Liver (tissue), 8 donors: ENCODE measurements at regions not wholly inside any gene's neighbourhood (a gene's known extent, or its start where the extent isn't known, plus 50 kb on each side); places are given as distances from the start of the nearest gene placed in this dataset.

Source experiments
- DNase-seq: peaks from one replicate; pipeline ENCODE4 v3.0.0-alpha.2; 2017; ENCODE audit warnings: low spot score
- H3K27ac ChIP-seq, 2 donors: one replicate each; pipeline ENCODE4 v1.7.0; 2013; ENCODE audit warnings: inconsistent platforms in 2 of 2, low read length in 2 of 2, control low read depth in 1 of 2, low read depth in 1 of 2, mild to moderate bottlenecking in 1 of 2
- H3K27me3 ChIP-seq, 4 donors: one replicate each; pipeline versions ENCODE4 v1.6.1 to v1.7.0; 2013; ENCODE audit warnings: low read length in 3 of 4, inconsistent platforms in 1 of 4, mild to moderate bottlenecking in 1 of 4, moderate library complexity in 1 of 4; ENCODE audit not compliant: control insufficient read depth in 4 of 4, insufficient read depth in 4 of 4
- H3K36me3 ChIP-seq, 4 donors: one replicate each; pipeline versions ENCODE4 v1.6.1 to v1.7.0; 2013; ENCODE audit warnings: low read length in 3 of 4, mild to moderate bottlenecking in 3 of 4, low read depth in 1 of 4, moderate library complexity in 1 of 4; ENCODE audit not compliant: control insufficient read depth in 4 of 4, insufficient read depth in 3 of 4
- H3K4me1 ChIP-seq, 4 donors: one replicate each; pipeline versions ENCODE4 v1.6.1 to v1.7.0; 2013; ENCODE audit warnings: low read length in 3 of 4, mild to moderate bottlenecking in 3 of 4, moderate library complexity in 1 of 4; ENCODE audit not compliant: control insufficient read depth in 4 of 4, insufficient read depth in 4 of 4
- H3K4me3 ChIP-seq, 3 donors: one replicate each; pipeline versions ENCODE4 v1.6.1 to v1.7.0; 2013; ENCODE audit warnings: low read length in 3 of 3, control low read depth in 1 of 3, low read depth in 1 of 3, mild to moderate bottlenecking in 1 of 3
- H3K9ac ChIP-seq, 2 donors: one replicate each; pipeline ENCODE4 v1.7.0; 2013; ENCODE audit warnings: low read length in 2 of 2, mild to moderate bottlenecking in 2 of 2, moderate library complexity in 2 of 2, control low read depth in 1 of 2, low read depth in 1 of 2
- H3K9me3 ChIP-seq, 4 donors: one replicate each; pipeline versions ENCODE4 v1.6.1 to v1.7.0; 2013; ENCODE audit warnings: low read length in 3 of 4; ENCODE audit not compliant: control insufficient read depth in 4 of 4
- FOXA1 ChIP-seq: IDR thresholded peaks from 2 replicates; pipeline ENCODE4 v1.6.1; 2016; ENCODE audit warnings: antibody characterized with exemption
- GABPA ChIP-seq, 2 donors: IDR thresholded peaks in 1 of 2; conservative IDR thresholded peaks in 1 of 2; 2 replicates each; pipeline ENCODE4 v1.6.1; 2016; ENCODE audit warnings: antibody characterized with exemption in 2 of 2, mild to moderate bottlenecking in 1 of 2, moderate library complexity in 1 of 2
- HNF4G ChIP-seq: IDR thresholded peaks from 2 replicates; pipeline ENCODE4 v1.6.1; 2016; ENCODE audit warnings: antibody characterized with exemption
- RAD21 ChIP-seq, 2 donors: IDR thresholded peaks; 2 replicates each; pipeline ENCODE4 v1.6.1; 2016; ENCODE audit warnings: antibody characterized with exemption in 2 of 2, mild to moderate bottlenecking in 2 of 2
- YY1 ChIP-seq: IDR thresholded peaks from 2 replicates; pipeline ENCODE4 v1.6.1; 2016; ENCODE audit warnings: antibody characterized with exemption, mild to moderate bottlenecking
- WGBS: extraction: QIAGEN DNeasy Blood & Tissue Kit; methylation state at CpG from one replicate; pipeline ENCODE4 v1.1.7; 2013; 5-methylcytosine and 5-hydroxymethylcytosine counted together
- TF ChIP-seq, protein P1 (sequence below): IDR thresholded peaks from 2 replicates; pipeline ENCODE4 v1.6.1; 2016; ENCODE audit warnings: antibody characterized with exemption, mild to moderate bottlenecking
- TF ChIP-seq, protein P2 (sequence below): fragments of 150-350 bp; IDR thresholded peaks from 2 replicates; pipeline ENCODE4 v1.5.1; 2017; ENCODE audit warnings: improper control_type of control experiment, low read depth, low read length; ENCODE audit not compliant: missing input control
- TF ChIP-seq, protein P3 (sequence below): IDR thresholded peaks from 2 replicates; pipeline ENCODE4 v1.6.1; 2016; ENCODE audit warnings: antibody characterized with exemption
- donor health status: healthy.
- donor health status: healthy.
- donor health status: healthy.
- donor health status: healthy.
- donor health status: healthy.

DNA sequence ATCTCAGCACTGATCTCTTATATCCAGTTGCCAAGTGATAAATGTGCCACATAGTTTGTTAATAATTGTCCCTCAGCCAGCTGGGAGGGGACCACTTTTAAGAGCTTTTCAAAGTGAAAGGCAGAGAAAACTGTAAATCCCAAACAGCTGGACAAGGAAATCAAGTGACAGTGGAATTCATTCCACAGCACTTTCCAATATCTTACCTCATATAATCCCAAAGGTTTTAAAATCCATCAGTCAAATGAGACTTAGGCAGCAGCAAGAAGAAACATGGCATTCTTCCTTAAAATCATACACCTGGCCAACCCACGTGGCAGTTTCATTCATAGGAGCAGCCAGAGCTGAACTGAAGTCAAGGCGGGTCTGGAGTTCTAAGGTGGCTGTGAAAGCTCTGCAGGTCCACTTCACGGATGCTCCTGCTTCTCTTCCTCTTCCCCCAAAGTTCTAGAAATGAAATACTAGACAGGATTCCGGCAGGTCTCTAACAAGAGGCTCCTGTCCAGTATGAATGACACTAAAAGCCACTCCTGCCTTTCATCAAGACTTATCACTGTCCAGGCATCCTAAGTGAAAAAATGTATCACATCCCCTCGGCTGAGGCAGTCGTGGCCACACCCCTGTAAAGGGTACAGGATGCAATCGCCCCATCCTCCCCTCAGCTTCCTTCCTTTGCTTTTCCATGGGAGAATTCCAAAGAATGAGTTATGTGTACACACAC is 190.4 kb upstream of the STK17B start:
- Histone ChIP-seq H3K4me3 (peak overlapping the region in 1 of 3 donors; percentile 22), H3K9me3 (no peaks in the 10 kb centered on the region), H3K27me3 (no peaks in the 10 kb centered on the region), H3K27ac (no peak overlapping the region), H3K36me3 (no peaks in the 10 kb centered on the region), H3K9ac (no peak overlapping the region), H3K4me1 (no peaks in the 10 kb centered on the region)
- TF ChIP-seq, protein P1, sequence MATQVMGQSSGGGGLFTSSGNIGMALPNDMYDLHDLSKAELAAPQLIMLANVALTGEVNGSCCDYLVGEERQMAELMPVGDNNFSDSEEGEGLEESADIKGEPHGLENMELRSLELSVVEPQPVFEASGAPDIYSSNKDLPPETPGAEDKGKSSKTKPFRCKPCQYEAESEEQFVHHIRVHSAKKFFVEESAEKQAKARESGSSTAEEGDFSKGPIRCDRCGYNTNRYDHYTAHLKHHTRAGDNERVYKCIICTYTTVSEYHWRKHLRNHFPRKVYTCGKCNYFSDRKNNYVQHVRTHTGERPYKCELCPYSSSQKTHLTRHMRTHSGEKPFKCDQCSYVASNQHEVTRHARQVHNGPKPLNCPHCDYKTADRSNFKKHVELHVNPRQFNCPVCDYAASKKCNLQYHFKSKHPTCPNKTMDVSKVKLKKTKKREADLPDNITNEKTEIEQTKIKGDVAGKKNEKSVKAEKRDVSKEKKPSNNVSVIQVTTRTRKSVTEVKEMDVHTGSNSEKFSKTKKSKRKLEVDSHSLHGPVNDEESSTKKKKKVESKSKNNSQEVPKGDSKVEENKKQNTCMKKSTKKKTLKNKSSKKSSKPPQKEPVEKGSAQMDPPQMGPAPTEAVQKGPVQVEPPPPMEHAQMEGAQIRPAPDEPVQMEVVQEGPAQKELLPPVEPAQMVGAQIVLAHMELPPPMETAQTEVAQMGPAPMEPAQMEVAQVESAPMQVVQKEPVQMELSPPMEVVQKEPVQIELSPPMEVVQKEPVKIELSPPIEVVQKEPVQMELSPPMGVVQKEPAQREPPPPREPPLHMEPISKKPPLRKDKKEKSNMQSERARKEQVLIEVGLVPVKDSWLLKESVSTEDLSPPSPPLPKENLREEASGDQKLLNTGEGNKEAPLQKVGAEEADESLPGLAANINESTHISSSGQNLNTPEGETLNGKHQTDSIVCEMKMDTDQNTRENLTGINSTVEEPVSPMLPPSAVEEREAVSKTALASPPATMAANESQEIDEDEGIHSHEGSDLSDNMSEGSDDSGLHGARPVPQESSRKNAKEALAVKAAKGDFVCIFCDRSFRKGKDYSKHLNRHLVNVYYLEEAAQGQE: no peak
- no peak for TF ChIP-seq FOXA1
- TF ChIP-seq RAD21 (IDR thresholded peaks at IDR 0.05): peak in 1 of 2 donors; percentile 16
- DNase-seq: no peak
- 67% methylated on average over 7 of the region's 7 CpGs for WGBS

DNA sequence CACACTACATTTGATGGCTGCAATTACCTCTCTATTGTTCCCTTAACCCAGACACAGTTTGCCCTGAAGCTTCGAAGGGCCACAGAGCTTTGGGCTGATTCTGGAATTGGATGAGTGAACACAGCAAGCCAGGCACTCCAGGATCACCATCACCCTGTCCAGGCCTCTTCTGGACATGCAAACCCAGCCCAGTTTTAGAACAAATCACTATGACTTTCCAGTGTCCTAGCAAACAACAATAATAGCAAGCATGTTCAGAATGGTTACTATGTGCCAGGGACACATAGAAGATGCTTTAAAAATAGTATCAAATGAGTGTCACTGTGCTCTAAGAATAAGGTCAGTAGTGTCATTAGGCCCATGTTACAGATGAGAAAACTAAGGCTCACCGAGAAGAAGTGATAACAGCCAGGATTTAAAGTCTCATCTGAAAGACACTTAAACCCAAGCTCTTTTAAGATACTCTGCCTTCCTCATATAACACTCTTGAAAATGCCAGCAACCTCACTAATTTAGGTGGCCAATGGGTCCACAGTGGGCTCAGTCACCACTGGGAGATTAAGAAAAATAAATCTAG is 191.7 kb upstream of the STK17B start:
- H3K36me3 ChIP-seq: no peaks in the 10 kb centered on the region
- no peak overlapping the region for H3K4me3 ChIP-seq
- H3K9me3 ChIP-seq: no peaks in the 10 kb centered on the region
- no peaks in the 10 kb centered on the region for H3K4me1 ChIP-seq
- no peaks in the 10 kb centered on the region for H3K27me3 ChIP-seq
- TF ChIP-seq GABPA (IDR thresholded peaks at IDR 0.05 in 1 of 2, conservative IDR thresholded peaks at IDR 0.05 in 1 of 2) (no peak), FOXA1 (no peak), HNF4G (no peak), YY1 (no peak)
- TF ChIP-seq, protein P1: no peak
- TF ChIP-seq, protein P2, sequence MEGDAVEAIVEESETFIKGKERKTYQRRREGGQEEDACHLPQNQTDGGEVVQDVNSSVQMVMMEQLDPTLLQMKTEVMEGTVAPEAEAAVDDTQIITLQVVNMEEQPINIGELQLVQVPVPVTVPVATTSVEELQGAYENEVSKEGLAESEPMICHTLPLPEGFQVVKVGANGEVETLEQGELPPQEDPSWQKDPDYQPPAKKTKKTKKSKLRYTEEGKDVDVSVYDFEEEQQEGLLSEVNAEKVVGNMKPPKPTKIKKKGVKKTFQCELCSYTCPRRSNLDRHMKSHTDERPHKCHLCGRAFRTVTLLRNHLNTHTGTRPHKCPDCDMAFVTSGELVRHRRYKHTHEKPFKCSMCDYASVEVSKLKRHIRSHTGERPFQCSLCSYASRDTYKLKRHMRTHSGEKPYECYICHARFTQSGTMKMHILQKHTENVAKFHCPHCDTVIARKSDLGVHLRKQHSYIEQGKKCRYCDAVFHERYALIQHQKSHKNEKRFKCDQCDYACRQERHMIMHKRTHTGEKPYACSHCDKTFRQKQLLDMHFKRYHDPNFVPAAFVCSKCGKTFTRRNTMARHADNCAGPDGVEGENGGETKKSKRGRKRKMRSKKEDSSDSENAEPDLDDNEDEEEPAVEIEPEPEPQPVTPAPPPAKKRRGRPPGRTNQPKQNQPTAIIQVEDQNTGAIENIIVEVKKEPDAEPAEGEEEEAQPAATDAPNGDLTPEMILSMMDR: no peak
- TF ChIP-seq, protein P3, sequence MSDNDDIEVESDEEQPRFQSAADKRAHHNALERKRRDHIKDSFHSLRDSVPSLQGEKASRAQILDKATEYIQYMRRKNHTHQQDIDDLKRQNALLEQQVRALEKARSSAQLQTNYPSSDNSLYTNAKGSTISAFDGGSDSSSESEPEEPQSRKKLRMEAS: no peak
- no peak overlapping the region for H3K9ac ChIP-seq
- no peak for DNase-seq
- H3K27ac ChIP-seq: no peak overlapping the region
- WGBS: 92% methylated on average over 2 of the region's 2 CpGs
